DND-41 (cell line): ENCODE measurements at regions not wholly inside any gene's neighbourhood (a gene's known extent, or its start where the extent isn't known, plus 50 kb on each side); places are given as distances from the start of the nearest gene placed in this dataset.

Experiments
- CTCF ChIP-seq: IDR thresholded peaks from 2 replicates; pipeline ENCODE4 v1.5.1; 2012; ENCODE audit warnings: borderline replicate concordance, low read length, moderate library complexity, mild to moderate bottlenecking; ENCODE audit not compliant: poor library complexity, severe bottlenecking; ENCODE audit errors: extremely low read depth
- EZH2 ChIP-seq: IDR thresholded peaks from 3 replicates; pipeline ENCODE4 v1.6.1; 2012; ENCODE audit warnings: borderline replicate concordance, low read depth, mild to moderate bottlenecking, moderate library complexity, low read length, inconsistent platforms; ENCODE audit not compliant: severe bottlenecking

- TF ChIP-seq EZH2, result no peak
- no peak for TF ChIP-seq CTCF
These were observed 170.0 kb upstream of the OLIG3 start for GRCh38 chr6:137664183-137664582.
